HG03025 (cell line): ENCODE measurements at regions not wholly inside any gene's neighbourhood (a gene's known extent, or its start where the extent isn't known, plus 50 kb on each side); places are given as distances from the start of the nearest gene placed in this dataset.

ENCODE experiments used
- ATAC-seq: cut with Tn5 transposase; IDR thresholded peaks from one replicate; pipeline ENCODE4 v1.9.1; 2021; ENCODE audit warnings: mild to moderate bottlenecking, moderate library complexity; ENCODE audit not compliant: unreplicated experiment, low FRiP score

DNA sequence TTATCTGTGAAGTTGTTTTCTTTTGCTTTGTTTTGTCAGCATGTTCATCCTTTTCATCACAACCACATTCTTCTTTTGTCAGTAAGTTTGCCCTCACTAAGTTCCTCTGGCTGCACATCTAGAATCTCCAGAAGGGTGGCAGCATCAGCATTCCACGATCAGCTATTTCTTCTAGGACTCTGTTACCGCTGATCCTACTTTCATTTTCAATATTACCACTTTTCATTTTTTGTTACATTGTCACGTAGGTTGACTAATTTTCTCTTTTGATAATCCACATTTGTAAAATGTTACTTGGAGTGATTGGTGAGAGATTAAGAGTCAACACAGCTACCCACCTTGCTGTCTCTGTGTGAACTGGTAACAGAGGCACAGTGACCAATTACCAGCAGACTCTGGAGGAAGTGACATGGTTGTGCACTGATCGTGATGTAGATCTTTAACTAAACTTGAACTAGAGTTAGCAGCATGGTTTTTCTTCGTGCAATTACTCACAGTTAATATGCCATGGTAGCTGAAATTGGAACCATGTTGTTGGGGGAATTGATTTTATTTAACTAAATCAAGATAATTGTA, 307.9 kb upstream of the SLC35B3 start:
- no peak for ATAC-seq

- no peak for ATAC-seq
Observed at GRCh38 chr6:8739454-8739853, 304.1 kb upstream of the SLC35B3 start.

DNA sequence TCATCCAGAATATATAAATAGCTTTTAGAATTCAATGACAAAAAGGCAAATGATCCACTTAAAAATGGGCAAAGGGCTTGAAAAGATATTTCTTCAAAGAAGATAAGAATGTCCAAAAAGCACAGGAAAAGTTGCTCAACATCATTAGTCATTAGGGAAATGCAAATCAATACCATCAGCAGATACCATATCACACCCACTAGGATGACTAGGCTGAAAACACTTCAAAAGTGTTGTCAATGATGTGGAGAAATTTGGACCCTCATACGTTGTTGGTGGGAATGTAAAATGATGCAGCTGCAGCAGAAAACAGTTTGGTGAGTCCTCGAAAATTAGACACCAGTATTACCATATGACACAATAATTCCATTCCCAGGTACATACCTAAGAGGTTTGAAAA, 303.6 kb upstream of the SLC35B3 start:
- no peak for ATAC-seq

DNA sequence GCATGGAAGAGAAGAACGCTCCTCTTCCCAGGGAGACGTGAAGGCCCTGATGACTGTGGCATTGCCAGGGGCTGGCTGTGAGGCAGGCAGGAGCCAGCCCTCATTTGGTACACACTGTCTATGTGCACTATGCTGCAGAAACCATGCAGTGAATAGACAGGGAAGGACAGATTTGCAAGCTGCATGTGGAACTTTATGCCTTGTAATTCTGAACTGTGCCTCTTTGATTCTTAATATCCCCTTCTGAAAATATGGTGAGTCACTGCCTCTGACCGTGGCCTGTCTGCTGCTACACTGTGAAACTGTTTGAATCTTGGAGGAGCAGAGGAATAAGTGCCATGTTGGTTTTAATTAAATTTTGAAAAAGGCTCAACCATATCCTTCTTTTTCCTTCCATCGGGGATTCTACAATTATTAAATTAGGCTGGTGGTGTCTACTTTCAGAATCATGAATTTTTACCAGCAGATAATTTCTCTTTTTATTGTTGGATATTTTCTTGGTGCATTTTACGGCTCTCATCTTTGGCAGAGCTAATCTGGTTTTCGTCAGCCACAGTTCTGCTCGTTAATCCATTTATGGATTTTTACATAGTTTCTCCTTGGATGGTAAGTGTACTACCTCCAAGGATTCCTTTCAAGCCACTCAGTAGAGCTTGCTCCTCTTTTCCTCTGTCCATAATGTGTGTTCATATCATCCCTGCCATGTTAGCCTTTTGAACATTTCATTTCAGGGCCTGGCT, 301.0 kb upstream of the SLC35B3 start:
- no peak for ATAC-seq

DNA sequence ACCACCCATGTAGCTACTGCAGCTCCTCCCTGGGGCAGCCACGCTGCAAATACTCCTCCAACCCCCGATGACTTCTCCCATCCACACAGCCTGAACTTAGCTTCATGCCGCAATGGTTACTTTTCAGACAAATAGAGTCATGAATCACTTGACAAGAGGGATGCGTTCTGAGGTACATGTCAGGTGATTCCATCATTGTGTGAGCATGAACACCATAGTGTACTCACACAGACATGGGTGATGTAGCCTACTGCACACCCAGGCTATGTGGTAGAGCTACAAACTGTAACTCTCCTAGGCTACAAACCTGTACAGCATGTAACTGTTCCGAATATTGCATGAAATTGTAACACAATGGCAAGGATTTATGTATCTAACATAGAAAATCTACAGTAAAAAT, 298.5 kb upstream of the SLC35B3 start:
- ATAC-seq = no peak

DNA sequence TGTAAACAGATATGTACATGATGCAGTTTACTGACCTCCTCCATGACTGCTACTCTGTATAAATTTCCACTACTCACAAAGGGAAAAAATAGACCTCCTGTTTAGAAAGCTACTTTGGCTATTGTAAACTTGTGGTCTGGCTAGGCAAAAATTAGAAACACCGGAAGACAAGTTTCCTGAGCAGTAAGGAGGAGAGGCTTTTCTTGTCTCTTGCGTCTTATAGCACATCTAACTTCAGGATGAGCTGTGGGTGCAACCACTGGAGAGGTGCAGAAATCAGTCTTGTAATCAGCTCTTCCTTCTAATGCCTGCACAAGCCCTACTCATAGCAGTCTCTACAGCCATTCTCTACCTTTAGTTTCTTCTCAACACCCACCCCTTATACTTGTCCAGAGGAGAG, 296.5 kb upstream of the SLC35B3 start:
- ATAC-seq = no peak

DNA sequence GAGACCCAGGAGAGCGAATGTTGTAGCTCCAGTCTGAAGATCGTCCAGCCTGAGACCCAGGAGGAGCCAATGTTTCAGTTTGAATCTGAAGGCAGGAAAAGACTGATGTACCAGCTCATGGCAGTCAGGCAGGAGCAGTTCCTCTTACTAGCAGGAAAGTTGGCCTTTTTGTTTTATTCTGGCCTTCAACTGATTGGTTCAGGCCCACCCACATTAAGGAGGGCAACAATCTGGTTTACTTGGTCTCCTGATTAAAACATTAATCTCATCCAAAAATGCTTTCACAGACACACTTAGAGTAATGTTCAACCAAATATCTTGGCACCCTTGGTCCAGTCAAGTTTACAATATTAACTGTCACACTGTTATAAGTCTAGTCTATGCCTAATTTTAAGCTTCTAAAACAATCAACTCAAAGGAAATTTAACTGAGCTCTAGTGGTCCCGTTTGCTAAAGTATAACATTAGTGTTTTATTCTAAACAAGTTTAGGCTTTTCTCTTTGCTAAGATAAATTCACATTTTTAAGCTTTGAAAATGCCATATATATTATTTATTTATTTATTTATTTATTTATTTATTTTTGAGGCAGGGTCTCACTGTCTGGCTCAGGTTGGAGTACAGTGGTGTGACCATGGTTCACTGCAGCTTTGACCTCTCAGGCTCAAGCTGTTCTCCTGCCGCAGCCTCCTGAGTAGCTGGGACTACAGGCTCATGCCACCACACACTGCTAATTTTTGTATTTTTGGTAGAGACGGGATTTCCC, 275.5 kb upstream of the SLC35B3 start:
- ATAC-seq = no peak

DNA sequence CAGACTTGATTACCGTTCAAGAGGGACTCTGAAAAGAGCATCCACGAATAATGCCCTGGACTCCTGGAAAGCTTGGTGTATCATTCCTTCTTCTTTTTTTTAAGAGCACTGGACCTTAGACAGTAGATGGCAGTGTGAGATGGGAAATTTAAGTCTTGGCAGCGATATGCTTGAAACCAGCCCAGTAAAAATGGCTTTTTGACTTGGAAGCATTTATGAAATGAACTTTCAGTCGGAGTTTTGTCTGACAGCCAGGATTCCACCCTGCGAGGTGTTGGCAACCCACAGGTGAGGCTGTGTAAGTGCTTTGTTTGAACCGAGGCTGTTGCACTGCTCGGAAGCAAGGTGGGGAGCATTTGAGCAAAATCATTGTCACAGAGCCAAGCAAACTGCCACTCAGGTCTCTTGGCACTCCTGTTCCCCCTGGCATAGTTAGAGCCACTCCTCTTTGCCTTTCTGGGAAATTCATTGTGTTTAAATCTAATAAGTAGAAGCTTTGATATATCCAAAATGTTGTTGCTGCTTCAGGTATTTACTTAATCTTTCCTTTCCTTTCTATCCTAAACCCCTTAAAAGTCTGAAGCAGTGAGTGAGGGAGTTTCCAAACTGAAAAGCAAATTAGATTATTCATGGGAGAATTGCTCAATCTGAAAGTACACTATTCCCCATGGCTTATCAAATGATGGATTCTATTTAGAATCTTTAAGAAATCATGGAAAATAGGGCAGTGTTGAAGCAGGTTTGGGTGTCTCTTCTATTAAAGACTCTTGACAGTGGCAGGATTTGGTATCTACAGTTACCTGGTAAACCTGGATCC, 272.8 kb upstream of the SLC35B3 start:
- no peak for ATAC-seq

GRCh38 chr6:8707369-8707768, 272.0 kb upstream of the SLC35B3 start:
- ATAC-seq = no peak

GRCh38 chr6:8705435-8706020, 270.2 kb upstream of the SLC35B3 start:
- ATAC-seq = no peak

DNA sequence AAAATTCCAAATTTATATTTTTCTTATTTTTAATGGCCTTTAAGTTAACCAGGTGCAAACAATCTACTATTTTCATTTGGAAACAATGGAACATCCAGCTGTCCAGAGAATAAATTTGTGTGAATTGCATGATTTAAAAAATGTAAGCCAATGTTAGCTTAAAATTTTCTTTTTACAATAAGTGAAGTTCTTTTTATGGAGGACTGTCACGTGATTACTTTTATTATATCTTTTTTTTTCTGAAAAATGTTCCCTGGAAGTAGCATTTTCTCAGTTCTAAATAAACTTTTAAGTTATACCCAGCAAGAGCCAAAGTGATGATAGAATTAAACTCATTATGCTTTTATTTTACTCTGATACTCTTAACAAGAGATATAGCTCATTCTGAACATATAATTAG, 267.7 kb upstream of the SLC35B3 start:
- no peak for ATAC-seq

DNA sequence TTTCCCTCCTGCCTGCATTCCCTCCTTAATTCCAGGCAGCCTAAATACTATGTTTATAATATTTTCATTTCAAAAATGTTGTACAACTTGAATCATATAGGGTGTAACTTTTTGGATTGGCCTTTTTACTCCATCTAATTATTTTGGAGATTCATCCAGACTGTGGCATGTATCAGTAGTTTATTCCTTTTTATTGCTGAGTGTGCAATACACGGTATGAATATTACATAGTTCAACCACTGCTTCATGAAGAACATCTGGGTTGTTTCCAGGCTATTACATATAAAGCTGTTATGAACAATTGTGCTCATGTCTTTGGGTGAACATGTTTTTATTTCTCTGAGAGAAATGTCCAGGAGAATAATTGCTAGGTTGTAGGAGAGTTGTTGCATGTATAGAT, 253.5 kb upstream of the SLC35B3 start:
- ATAC-seq = no peak

DNA sequence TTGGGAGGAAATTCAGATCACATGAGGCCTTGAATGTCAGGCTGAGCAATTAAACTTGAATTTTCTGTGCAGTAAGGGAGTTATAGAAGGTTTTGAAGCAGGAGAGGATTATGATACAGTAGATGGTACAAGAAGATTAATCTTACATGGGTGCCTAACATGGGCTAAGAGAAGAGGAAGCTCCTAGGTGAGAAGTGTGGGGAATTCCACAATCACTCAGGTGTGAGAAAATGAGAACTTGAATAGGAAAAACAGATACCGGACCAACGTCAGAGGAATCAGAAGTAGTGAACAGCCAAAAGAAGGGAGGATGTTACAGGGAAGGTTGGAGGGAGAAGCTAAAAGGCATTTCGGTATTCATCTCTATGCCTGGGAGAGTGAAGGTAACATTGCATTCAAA, 250.7 kb upstream of the SLC35B3 start:
- no peak for ATAC-seq

DNA sequence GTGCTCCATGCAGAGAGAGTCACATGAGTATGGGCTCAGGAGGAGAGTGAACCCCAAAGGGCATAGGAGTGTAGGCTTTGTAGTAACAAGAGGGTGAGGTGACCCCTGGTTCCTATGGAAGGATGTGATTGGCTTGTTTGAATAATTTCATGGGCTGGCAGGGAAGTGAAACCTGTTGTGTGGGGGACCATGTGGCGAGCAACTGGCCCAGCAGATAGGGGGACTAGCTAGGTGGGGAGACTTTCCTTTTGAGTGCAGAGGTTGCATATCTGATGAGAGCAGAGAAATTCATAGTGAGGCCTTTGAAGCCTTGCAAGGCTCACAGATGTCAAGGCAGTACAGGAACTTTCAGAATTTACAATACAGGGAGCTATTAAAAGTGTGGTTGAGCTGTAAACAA, 247.9 kb upstream of the SLC35B3 start:
- ATAC-seq = no peak

DNA sequence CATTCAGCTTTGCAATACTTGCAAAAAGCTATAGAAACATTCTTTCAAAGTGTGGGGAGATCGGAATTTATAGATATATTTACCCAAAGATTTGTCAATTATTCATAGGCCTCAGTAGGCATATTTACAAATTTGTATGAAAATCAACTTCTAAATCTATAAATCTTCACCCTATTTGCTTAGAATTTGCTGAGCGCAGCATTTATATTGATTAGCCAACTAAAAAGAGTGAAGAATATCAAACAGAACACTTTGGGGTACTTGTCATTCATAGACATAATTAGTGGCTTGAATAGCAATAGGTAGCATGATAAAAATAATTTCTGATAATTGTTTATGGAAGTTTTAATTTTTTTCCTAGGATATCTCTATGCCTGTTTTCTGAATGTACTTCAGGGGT, 244.5 kb upstream of the SLC35B3 start:
- no peak for ATAC-seq

GRCh38 chr6:8678466-8678865, 243.1 kb upstream of the SLC35B3 start:
- ATAC-seq = no peak

- ATAC-seq = no peak
Observed at GRCh38 chr6:8674126-8674525, 238.8 kb upstream of the SLC35B3 start.

GRCh38 chr6:8672882-8673281, 237.5 kb upstream of the SLC35B3 start:
- ATAC-seq = no peak

- ATAC-seq = no peak
Observed at GRCh38 chr6:8670792-8671191, 235.4 kb upstream of the SLC35B3 start.

GRCh38 chr6:8664700-8665099, 229.4 kb upstream of the SLC35B3 start:
- ATAC-seq = no peak

DNA sequence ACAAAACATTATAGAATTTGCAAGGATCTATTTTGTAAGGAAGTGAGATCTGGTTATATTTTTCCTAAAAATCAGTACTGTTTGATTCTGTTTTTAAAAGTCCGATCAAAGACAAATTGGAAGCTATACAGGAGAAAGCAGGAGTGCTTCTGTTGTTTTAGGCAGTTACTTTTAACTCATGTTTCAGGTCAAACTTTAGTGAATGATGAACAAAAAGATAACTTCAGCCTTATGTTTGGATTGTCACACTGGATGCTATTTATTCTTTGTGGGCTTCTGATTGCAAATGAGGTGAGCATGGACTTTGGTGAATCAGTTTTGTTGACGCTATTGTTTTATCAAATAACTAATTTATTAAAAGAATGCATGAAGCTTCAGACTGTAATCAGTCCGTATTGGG, 228.7 kb upstream of the SLC35B3 start:
- no peak for ATAC-seq
